NCI-H1092 treated with DMSO at 0.1 percent for 48 hours (cell line): ENCODE measurements at regions not wholly inside any gene's neighbourhood (a gene's known extent, or its start where the extent isn't known, plus 50 kb on each side); places are given as distances from the start of the nearest gene placed in this dataset.

Source experiments
- DNase-seq: peaks from one replicate; lab custom pipeline; 2025; lab: John Stamatoyannopoulos, UW

GRCh38 chr11:21825127-21825526, 367.8 kb upstream of the ANO5 start:
- no peak for DNase-seq

GRCh38 chr11:21838427-21838826, 354.5 kb upstream of the ANO5 start:
- no peak for DNase-seq

- DNase-seq: no peak
Observed at GRCh38 chr11:21839796-21840195, 353.1 kb upstream of the ANO5 start.

- DNase-seq: no peak
Observed at GRCh38 chr11:21861314-21861713, 331.6 kb upstream of the ANO5 start.

GRCh38 chr11:21865541-21865940, 327.3 kb upstream of the ANO5 start:
- DNase-seq: no peak

- no peak for DNase-seq
Observed at GRCh38 chr11:21866781-21867180, 326.1 kb upstream of the ANO5 start.

- DNase-seq: no peak
Observed at GRCh38 chr11:21877151-21877550, 315.7 kb upstream of the ANO5 start.

- no peak for DNase-seq
Observed at GRCh38 chr11:21883354-21883753, 309.5 kb upstream of the ANO5 start.

- DNase-seq: no peak
Observed at GRCh38 chr11:21888814-21889213, 304.1 kb upstream of the ANO5 start.

- no peak for DNase-seq
Observed at GRCh38 chr11:21892736-21893564, 299.9 kb upstream of the ANO5 start.

- no peak for DNase-seq
Observed at GRCh38 chr11:21893565-21893867, 299.4 kb upstream of the ANO5 start.

- no peak for DNase-seq
Observed at GRCh38 chr11:21894492-21894891, 298.4 kb upstream of the ANO5 start.

GRCh38 chr11:21895686-21896085, 297.2 kb upstream of the ANO5 start:
- DNase-seq: no peak

GRCh38 chr11:21896216-21896615, 296.7 kb upstream of the ANO5 start:
- no peak for DNase-seq

GRCh38 chr11:21896746-21897602, 295.9 kb upstream of the ANO5 start:
- no peak for DNase-seq

GRCh38 chr11:21897752-21898151, 295.1 kb upstream of the ANO5 start:
- no peak for DNase-seq

- DNase-seq: no peak
Observed at GRCh38 chr11:21908211-21908610, 284.7 kb upstream of the ANO5 start.

- no peak for DNase-seq
Observed at GRCh38 chr11:21909145-21909544, 283.7 kb upstream of the ANO5 start.

GRCh38 chr11:21911061-21911460, 281.8 kb upstream of the ANO5 start:
- no peak for DNase-seq

- DNase-seq: no peak
Observed at GRCh38 chr11:21912285-21912684, 280.6 kb upstream of the ANO5 start.

- no peak for DNase-seq
Observed at GRCh38 chr11:21921151-21921550, 271.7 kb upstream of the ANO5 start.

GRCh38 chr11:21924262-21924661, 268.6 kb upstream of the ANO5 start:
- DNase-seq: no peak

GRCh38 chr11:21927628-21928027, 265.3 kb upstream of the ANO5 start:
- DNase-seq: no peak
